ENCODE measurements at regions not wholly inside any gene's neighbourhood (a gene's known extent, or its start where the extent isn't known, plus 50 kb on each side); places are given as distances from the start of the nearest gene placed in this dataset.

DNA sequence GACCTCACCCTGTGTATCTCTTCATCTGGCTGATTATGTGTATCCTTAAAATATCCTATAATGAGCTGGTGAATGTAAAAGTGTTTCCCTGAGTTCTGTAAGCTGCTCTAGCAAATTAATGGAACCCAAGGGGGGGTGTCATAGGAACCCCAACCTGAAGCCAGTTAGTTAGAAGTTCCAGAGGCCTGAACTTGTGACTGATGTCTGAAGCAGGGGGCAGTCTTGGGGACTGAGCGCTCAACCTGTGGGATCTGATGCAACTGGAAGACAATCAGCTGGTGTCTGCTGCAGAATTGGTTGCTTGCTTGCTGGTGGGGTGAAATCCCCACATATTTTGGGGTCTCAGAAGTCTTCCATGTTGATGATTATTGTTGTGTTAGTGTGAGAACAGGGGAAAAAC lies 75.7 kb upstream of the NKD1 start:
- Mint-ChIP-seq H3K9me3 (no peaks in the 10 kb centered on the region), H3K27ac (no peak overlapping the region), H3K4me1 (peaks cover 13% of the 10 kb centered on the region), H3K4me3 (no peak overlapping the region), H3K36me3 (ENCODE audit: low read depth) (no peaks in the 10 kb centered on the region), H3K27me3 (ENCODE audit: insufficient read depth) (peaks cover 18% of the 10 kb centered on the region)
- Histone ChIP-seq H3K9ac (ENCODE audit: extremely low read depth, low read length, poor library complexity, severe bottlenecking) (no peak overlapping the region), H3K27ac (ENCODE audit: low read depth, low read length) (no peak overlapping the region), H3K27me3 (ENCODE audit: control insufficient read depth, insufficient read depth, low read length, poor library complexity, severe bottlenecking) (no peaks in the 10 kb centered on the region), H3K36me3 (ENCODE audit: control insufficient read depth, insufficient read depth, low read length) (no peaks in the 10 kb centered on the region), H3K9me3 (ENCODE audit: control insufficient read depth, low read length) (no peaks in the 10 kb centered on the region), H3K4me3 (ENCODE audit: low read length) (no peak overlapping the region), H3K4me1 (ENCODE audit: control insufficient read depth, insufficient read depth, low read length) (peaks cover 9% of the 10 kb centered on the region)
- DNase-seq = no peak
- TF ChIP-seq, protein P1, sequence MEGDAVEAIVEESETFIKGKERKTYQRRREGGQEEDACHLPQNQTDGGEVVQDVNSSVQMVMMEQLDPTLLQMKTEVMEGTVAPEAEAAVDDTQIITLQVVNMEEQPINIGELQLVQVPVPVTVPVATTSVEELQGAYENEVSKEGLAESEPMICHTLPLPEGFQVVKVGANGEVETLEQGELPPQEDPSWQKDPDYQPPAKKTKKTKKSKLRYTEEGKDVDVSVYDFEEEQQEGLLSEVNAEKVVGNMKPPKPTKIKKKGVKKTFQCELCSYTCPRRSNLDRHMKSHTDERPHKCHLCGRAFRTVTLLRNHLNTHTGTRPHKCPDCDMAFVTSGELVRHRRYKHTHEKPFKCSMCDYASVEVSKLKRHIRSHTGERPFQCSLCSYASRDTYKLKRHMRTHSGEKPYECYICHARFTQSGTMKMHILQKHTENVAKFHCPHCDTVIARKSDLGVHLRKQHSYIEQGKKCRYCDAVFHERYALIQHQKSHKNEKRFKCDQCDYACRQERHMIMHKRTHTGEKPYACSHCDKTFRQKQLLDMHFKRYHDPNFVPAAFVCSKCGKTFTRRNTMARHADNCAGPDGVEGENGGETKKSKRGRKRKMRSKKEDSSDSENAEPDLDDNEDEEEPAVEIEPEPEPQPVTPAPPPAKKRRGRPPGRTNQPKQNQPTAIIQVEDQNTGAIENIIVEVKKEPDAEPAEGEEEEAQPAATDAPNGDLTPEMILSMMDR (conservative IDR thresholded peaks at IDR 0.05) = no peak
- WGBS, 2 experiments (ENCODE audit: insufficient coverage in 1 of 2, insufficient read length in 1 of 2) = 93% methylated on average over 1 of the region's 1 CpG; no CpG with 5 or more reads in 1 of the 2 experiments

DNA sequence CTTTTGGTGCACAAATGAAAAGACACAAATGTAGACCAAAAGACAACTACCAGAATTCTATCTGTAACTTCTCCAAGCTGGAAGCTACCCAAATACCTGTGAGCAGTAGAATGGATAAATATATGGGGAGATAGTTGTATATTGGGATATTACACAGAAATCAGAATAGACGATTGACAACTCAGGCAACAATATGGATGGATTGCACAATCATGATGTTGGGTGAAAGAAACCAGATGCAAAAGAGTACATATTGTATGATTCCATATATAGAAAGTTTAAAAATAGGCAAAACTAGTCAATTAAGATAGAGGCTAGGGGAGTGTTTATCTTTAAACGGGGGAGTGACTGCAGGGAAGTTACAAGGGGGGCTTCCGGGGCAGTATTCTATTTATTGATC lies 77.5 kb upstream of the NKD1 start:
- 91 to 100% methylated on average over 3 of the region's 3 CpGs for WGBS, 2 experiments (ENCODE audit: insufficient coverage in 1 of 2, insufficient read length in 1 of 2)
- Mint-ChIP-seq H3K36me3 (ENCODE audit: low read depth) (no peaks in the 10 kb centered on the region), H3K4me1 (peaks cover 16% of the 10 kb centered on the region)

DNA sequence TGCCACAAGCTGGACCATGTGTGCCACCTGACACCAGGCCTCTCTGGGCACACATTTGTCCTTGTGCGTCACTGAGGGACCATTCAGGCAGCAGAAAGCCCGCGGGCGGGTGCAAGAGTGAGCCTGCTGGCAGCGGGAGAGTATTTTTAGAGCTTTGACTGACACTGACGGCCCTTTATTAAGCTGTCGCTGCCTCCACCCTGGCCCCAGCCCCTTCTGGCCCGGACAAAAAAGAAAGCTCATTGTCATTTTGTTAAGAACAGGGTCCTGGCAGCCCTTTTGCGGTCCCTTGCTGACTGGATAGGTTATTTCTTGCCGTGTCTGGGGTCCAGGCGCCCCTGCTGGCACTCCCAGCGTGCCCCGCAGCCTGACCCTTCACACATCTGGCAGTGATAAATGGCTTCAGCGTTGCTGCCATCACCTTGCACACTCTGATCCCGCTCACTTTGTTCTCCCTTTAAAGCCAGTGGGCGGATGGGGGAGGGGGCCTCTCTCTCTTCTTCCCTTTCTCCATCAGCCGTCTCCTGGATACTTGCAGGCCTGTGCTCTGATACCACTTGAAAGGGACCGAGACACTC lies 78.4 kb upstream of the NKD1 start:
- no peak overlapping the region for H3K27ac Mint-ChIP-seq
- 61 to 72% methylated on average over 17 to 18 of the region's 18 CpGs for WGBS, 2 experiments (ENCODE audit: insufficient coverage in 1 of 2, insufficient read length in 1 of 2)

More for the DNA sequence above, 77.5 kb upstream of the NKD1 start:
- H3K27me3 Mint-ChIP-seq (ENCODE audit: insufficient read depth) = peaks cover 27% of the 10 kb centered on the region
- Histone ChIP-seq H3K27ac (ENCODE audit: low read depth, low read length) (peak overlapping the region; percentile 72), H3K36me3 (ENCODE audit: control insufficient read depth, insufficient read depth, low read length) (no peaks in the 10 kb centered on the region), H3K4me3 (ENCODE audit: low read length) (no peak overlapping the region), H3K4me1 (ENCODE audit: control insufficient read depth, insufficient read depth, low read length) (peaks cover 9% of the 10 kb centered on the region), H3K9me3 (ENCODE audit: control insufficient read depth, low read length) (no peaks in the 10 kb centered on the region), H3K27me3 (ENCODE audit: control insufficient read depth, insufficient read depth, low read length, poor library complexity, severe bottlenecking) (no peaks in the 10 kb centered on the region), H3K9ac (ENCODE audit: extremely low read depth, low read length, poor library complexity, severe bottlenecking) (no peak overlapping the region)
- no peaks in the 10 kb centered on the region for H3K9me3 Mint-ChIP-seq
- TF ChIP-seq, protein P1 (conservative IDR thresholded peaks at IDR 0.05) = no peak
- no peak overlapping the region for H3K4me3 Mint-ChIP-seq
- H3K27ac Mint-ChIP-seq = no peak overlapping the region
- no peak for DNase-seq

More for the DNA sequence above, 78.4 kb upstream of the NKD1 start:
- H3K4me1 Mint-ChIP-seq = peaks cover 16% of the 10 kb centered on the region
- Histone ChIP-seq H3K4me1 (ENCODE audit: control insufficient read depth, insufficient read depth, low read length) (peaks cover 9% of the 10 kb centered on the region), H3K4me3 (ENCODE audit: low read length) (no peak overlapping the region), H3K36me3 (ENCODE audit: control insufficient read depth, insufficient read depth, low read length) (no peaks in the 10 kb centered on the region), H3K27ac (ENCODE audit: low read depth, low read length) (peak overlapping the region; percentile 72), H3K9ac (ENCODE audit: extremely low read depth, low read length, poor library complexity, severe bottlenecking) (no peak overlapping the region), H3K9me3 (ENCODE audit: control insufficient read depth, low read length) (no peaks in the 10 kb centered on the region), H3K27me3 (ENCODE audit: control insufficient read depth, insufficient read depth, low read length, poor library complexity, severe bottlenecking) (no peaks in the 10 kb centered on the region)
- H3K9me3 Mint-ChIP-seq = no peaks in the 10 kb centered on the region
- TF ChIP-seq, protein P1 (conservative IDR thresholded peaks at IDR 0.05) = no peak
- no peaks in the 10 kb centered on the region for H3K36me3 Mint-ChIP-seq (ENCODE audit: low read depth)
- peaks cover 35% of the 10 kb centered on the region for H3K27me3 Mint-ChIP-seq (ENCODE audit: insufficient read depth)
- DNase-seq = no peak
- no peak overlapping the region for H3K4me3 Mint-ChIP-seq
